Mesodermal cell (in vitro differentiated cells): ENCODE measurements at regions not wholly inside any gene's neighbourhood (a gene's known extent, or its start where the extent isn't known, plus 50 kb on each side); places are given as distances from the start of the nearest gene placed in this dataset.
"Not testable (repeated sequence)": the region's sequence is repeated elsewhere in the genome, so short reads cannot be mapped to it uniquely, and the experiment has no call there.

Experiments used
- H3K27ac ChIP-seq: 2 replicates; pipeline ENCODE4 v1.7.0; 2013; ENCODE audit warnings: mild to moderate bottlenecking, low read depth, low read length, moderate library complexity; ENCODE audit not compliant: severe bottlenecking
- H3K36me3 ChIP-seq: 2 replicates; pipeline ENCODE4 v1.7.1; 2013; ENCODE audit warnings: mild to moderate bottlenecking, low read length, moderate library complexity; ENCODE audit not compliant: control insufficient read depth, insufficient read depth
- H3K4me1 ChIP-seq: one replicate; pipeline ENCODE4 v1.7.1; 2013; ENCODE audit warnings: mild to moderate bottlenecking, low read length; ENCODE audit not compliant: insufficient read depth, control insufficient read depth, poor library complexity, severe bottlenecking
- H3K4me3 ChIP-seq: 2 replicates; pipeline ENCODE4 v1.7.0; 2013; ENCODE audit warnings: low read length, control low read depth, mild to moderate bottlenecking; ENCODE audit not compliant: insufficient read depth, poor library complexity, severe bottlenecking; ENCODE audit errors: extremely low read depth
- H3K9me3 ChIP-seq: 2 replicates; pipeline ENCODE4 v1.7.1; 2013; ENCODE audit warnings: mild to moderate bottlenecking, low read length, moderate library complexity; ENCODE audit not compliant: control insufficient read depth
- WGBS, 2 experiments: methylation state at CpG; one replicate each; pipeline ENCODE4 v1.1.5; 2013; ENCODE audit warnings: missing lambda C conversion rate in 2 of 2; ENCODE audit not compliant: insufficient coverage in 2 of 2; 5-methylcytosine and 5-hydroxymethylcytosine counted together

- H3K4me3 ChIP-seq: no peak overlapping the region
- no peak overlapping the region for H3K27ac ChIP-seq
- WGBS, 2 experiments: 92 to 96% methylated on average over 9 to 10 of the region's 11 CpGs
- H3K36me3 ChIP-seq: no peaks in the 10 kb centered on the region
- H3K9me3 ChIP-seq: no peaks in the 10 kb centered on the region
- no peaks in the 10 kb centered on the region for H3K4me1 ChIP-seq
Observed at GRCh38 chr22:48301421-48301820, 1526.3 kb downstream of the BRD1 start.

GRCh38 chr22:48300877-48301276, 1526.8 kb downstream of the BRD1 start:
- WGBS, 2 experiments: 80 to 93% methylated on average over 4 to 6 of the region's 11 CpGs
- Histone ChIP-seq H3K36me3 (no peaks in the 10 kb centered on the region), H3K4me1 (no peaks in the 10 kb centered on the region), H3K4me3 (no peak overlapping the region), H3K27ac (no peak overlapping the region), H3K9me3 (no peaks in the 10 kb centered on the region)

- H3K36me3 ChIP-seq: no peaks in the 10 kb centered on the region
- 87 to 88% methylated on average over 13 to 18 of the region's 18 CpGs for WGBS, 2 experiments
- no peak overlapping the region for H3K4me3 ChIP-seq
- no peaks in the 10 kb centered on the region for H3K9me3 ChIP-seq
- no peak overlapping the region for H3K27ac ChIP-seq
- no peaks in the 10 kb centered on the region for H3K4me1 ChIP-seq
Observed at GRCh38 chr22:48299801-48300200, 1527.9 kb downstream of the BRD1 start.

- Histone ChIP-seq H3K27ac (no peak overlapping the region), H3K4me3 (no peak overlapping the region), H3K36me3 (no peaks in the 10 kb centered on the region), H3K9me3 (no peaks in the 10 kb centered on the region), H3K4me1 (no peaks in the 10 kb centered on the region)
- WGBS, 2 experiments: 87 to 89% methylated on average over 6 to 8 of the region's 8 CpGs
Observed at GRCh38 chr22:48299124-48299523, 1528.5 kb downstream of the BRD1 start.

GRCh38 chr22:48297296-48297695, 1530.4 kb downstream of the BRD1 start:
- 70 to 90% methylated on average over 3 to 5 of the region's 7 CpGs for WGBS, 2 experiments
- H3K9me3 ChIP-seq: no peaks in the 10 kb centered on the region
- H3K27ac ChIP-seq: no peak overlapping the region
- no peaks in the 10 kb centered on the region for H3K4me1 ChIP-seq
- H3K4me3 ChIP-seq: no peak overlapping the region
- no peaks in the 10 kb centered on the region for H3K36me3 ChIP-seq

GRCh38 chr22:48289954-48290353, 1527.5 kb downstream of the TBC1D22A start:
- H3K4me3 ChIP-seq, H3K27ac ChIP-seq, H3K4me1 ChIP-seq, H3K36me3 ChIP-seq, H3K9me3 ChIP-seq: not testable (repeated sequence)
- no CpG with 5 or more reads among the region's 2 CpGs for WGBS, 2 experiments

- no CpG with 5 or more reads among the region's 3 CpGs for WGBS, 2 experiments
- Histone ChIP-seq H3K27ac (no peak overlapping the region), H3K36me3 (no peaks in the 10 kb centered on the region), H3K4me1 (no peaks in the 10 kb centered on the region), H3K9me3 (no peaks in the 10 kb centered on the region), H3K4me3 (no peak overlapping the region)
Observed at GRCh38 chr22:48288376-48288940, 1526.0 kb downstream of the TBC1D22A start.

GRCh38 chr22:48287031-48287430, 1524.6 kb downstream of the TBC1D22A start:
- WGBS, 2 experiments: 63 to 85% methylated on average over 1 to 4 of the region's 5 CpGs
- Histone ChIP-seq H3K4me1 (no peaks in the 10 kb centered on the region), H3K36me3 (no peaks in the 10 kb centered on the region), H3K4me3 (no peak overlapping the region), H3K9me3 (no peaks in the 10 kb centered on the region), H3K27ac (no peak overlapping the region)

- WGBS, 2 experiments: 91 to 100% methylated on average over 4 of the region's 4 CpGs
- H3K9me3 ChIP-seq: no peaks in the 10 kb centered on the region
- no peaks in the 10 kb centered on the region for H3K36me3 ChIP-seq
- H3K4me1 ChIP-seq: no peaks in the 10 kb centered on the region
- H3K4me3 ChIP-seq: no peak overlapping the region
- no peak overlapping the region for H3K27ac ChIP-seq
Observed at GRCh38 chr22:48284671-48285070, 1522.2 kb downstream of the TBC1D22A start.

GRCh38 chr22:48282804-48283203, 1520.4 kb downstream of the TBC1D22A start:
- WGBS, 2 experiments: no CpG with 5 or more reads among the region's 2 CpGs
- Histone ChIP-seq H3K4me3 (no peak overlapping the region), H3K9me3 (no peaks in the 10 kb centered on the region), H3K27ac (no peak overlapping the region), H3K36me3 (no peaks in the 10 kb centered on the region), H3K4me1 (no peaks in the 10 kb centered on the region)

- Histone ChIP-seq H3K36me3 (no peaks in the 10 kb centered on the region), H3K27ac (no peak overlapping the region), H3K9me3 (no peaks in the 10 kb centered on the region), H3K4me3 (no peak overlapping the region), H3K4me1 (no peaks in the 10 kb centered on the region)
- 91 to 94% methylated on average over 3 to 6 of the region's 6 CpGs for WGBS, 2 experiments
Observed at GRCh38 chr22:48279461-48279756, 1517.0 kb downstream of the TBC1D22A start.
